NB4 (cell line): ENCODE measurements at regions not wholly inside any gene's neighbourhood (a gene's known extent, or its start where the extent isn't known, plus 50 kb on each side); places are given as distances from the start of the nearest gene placed in this dataset.

ENCODE experiments used
- MYC ChIP-seq: IDR thresholded peaks from 2 replicates; pipeline ENCODE4 v1.6.1; 2011; ENCODE audit warnings: low read depth, low read length
- TF ChIP-seq, protein P1 (sequence below): IDR thresholded peaks from one replicate; pipeline ENCODE4 v1.5.1; 2012; ENCODE audit warnings: low read depth, low read length

DNA sequence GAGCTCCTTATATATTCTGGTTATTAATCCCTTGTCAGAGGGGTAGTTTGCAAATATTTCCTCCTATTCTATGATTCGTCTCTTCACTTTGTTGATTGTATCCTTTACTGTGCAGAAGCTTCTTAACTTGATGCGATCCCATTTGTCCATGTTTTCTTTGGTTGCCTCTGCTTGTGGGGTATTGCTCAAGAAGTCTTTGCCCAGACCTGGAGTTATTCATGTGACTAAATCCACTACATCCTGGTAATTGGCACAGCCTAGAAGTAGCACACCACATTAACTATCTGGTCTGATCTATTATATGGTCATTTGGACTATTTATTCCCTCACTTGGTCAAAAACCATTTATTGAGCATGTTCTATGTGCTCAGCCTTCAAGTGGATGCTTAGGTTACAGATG lies 164.8 kb upstream of the ATP11B start:
- TF ChIP-seq, protein P1, sequence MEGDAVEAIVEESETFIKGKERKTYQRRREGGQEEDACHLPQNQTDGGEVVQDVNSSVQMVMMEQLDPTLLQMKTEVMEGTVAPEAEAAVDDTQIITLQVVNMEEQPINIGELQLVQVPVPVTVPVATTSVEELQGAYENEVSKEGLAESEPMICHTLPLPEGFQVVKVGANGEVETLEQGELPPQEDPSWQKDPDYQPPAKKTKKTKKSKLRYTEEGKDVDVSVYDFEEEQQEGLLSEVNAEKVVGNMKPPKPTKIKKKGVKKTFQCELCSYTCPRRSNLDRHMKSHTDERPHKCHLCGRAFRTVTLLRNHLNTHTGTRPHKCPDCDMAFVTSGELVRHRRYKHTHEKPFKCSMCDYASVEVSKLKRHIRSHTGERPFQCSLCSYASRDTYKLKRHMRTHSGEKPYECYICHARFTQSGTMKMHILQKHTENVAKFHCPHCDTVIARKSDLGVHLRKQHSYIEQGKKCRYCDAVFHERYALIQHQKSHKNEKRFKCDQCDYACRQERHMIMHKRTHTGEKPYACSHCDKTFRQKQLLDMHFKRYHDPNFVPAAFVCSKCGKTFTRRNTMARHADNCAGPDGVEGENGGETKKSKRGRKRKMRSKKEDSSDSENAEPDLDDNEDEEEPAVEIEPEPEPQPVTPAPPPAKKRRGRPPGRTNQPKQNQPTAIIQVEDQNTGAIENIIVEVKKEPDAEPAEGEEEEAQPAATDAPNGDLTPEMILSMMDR: no peak
- TF ChIP-seq MYC: no peak
